A549 (cell line): ENCODE measurements at regions not wholly inside any gene's neighbourhood (a gene's known extent, or its start where the extent isn't known, plus 50 kb on each side); places are given as distances from the start of the nearest gene placed in this dataset.
"Not testable (repeated sequence)": the region's sequence is repeated elsewhere in the genome, so short reads cannot be mapped to it uniquely, and the experiment has no call there.

Experiments used
- ATAC-seq, 2 experiments: fragments of 200-7000 bp in 1 of 2; fragments of >200 bp in 1 of 2; cut with Nextera tagmentation in 1 of 2; cut with Tn5 transposase in 1 of 2; 3 replicates each; pipeline versions ENCODE4 v1.8.0 to v1.9.1; 2018 to 2020; ENCODE audit warnings: mild to moderate bottlenecking in 1 of 2, moderate library complexity in 1 of 2
- CTCF ChIA-PET: fragments of 300-600 bp; sonication (Branson Sonifier 250); formaldehyde crosslinking; extraction: SDS; loops from one replicate; lab custom pipeline; 2021; ENCODE audit warnings: antibody characterized with exemption, inconsistent platforms; lab: Yijun Ruan, JAX
- POLR2A ChIA-PET: fragments of 350-600 bp; formaldehyde crosslinking; extraction: SDS; loops from one replicate; lab custom pipeline; 2021; ENCODE audit warnings: antibody characterized with exemption, inconsistent platforms; lab: Yijun Ruan, JAX
- DNase-seq, 2 experiments: peaks; one replicate each; pipeline versions ENCODE4 v3.0.0 to v3.0.0-alpha.2; 2011 to 2016; ENCODE audit warnings: low read depth in 1 of 2, low spot score in 1 of 2
- FAIRE-seq: peaks from 2 replicates; lab custom pipeline; 2011; peaks lifted over from hg19 to GRCh38; lab: Jason Lieb, UNC
- H3K27ac ChIP-seq, 2 experiments: fragments of >200 bp; sonication (Bioruptor Twin); formaldehyde crosslinking; 3 replicates each; pipeline ENCODE4 v1.5.1; 2016 to 2017
- H3K4me1 ChIP-seq: fragments of >200 bp; sonication (Bioruptor Twin); formaldehyde crosslinking; 3 replicates; pipeline ENCODE4 v1.6.1; 2016
- H3K4me2 ChIP-seq: fragments of >200 bp; sonication (Bioruptor Twin); formaldehyde crosslinking; 3 replicates; pipeline ENCODE4 v1.6.1; 2016
- H3K4me3 ChIP-seq: fragments of >200 bp; sonication (Bioruptor Twin); formaldehyde crosslinking; 3 replicates; pipeline ENCODE4 v1.5.1; 2016
- H3K9me3 ChIP-seq: fragments of >200 bp; sonication (Bioruptor Twin); formaldehyde crosslinking; 3 replicates; pipeline ENCODE4 v1.6.1; 2016
- CEBPB ChIP-seq, 2 experiments: fragments of >200 bp in 1 of 2; sonication (Bioruptor Twin) in 1 of 2; formaldehyde crosslinking in 1 of 2; IDR thresholded peaks; 2 replicates each; pipeline ENCODE4 v1.6.1; 2012 to 2016
- WGBS: methylation state at CpG from one replicate; pipeline ENCODE4 v1.1.6; 2017; ENCODE audit errors: missing lambda C conversion rate; 5-methylcytosine and 5-hydroxymethylcytosine counted together

DNA sequence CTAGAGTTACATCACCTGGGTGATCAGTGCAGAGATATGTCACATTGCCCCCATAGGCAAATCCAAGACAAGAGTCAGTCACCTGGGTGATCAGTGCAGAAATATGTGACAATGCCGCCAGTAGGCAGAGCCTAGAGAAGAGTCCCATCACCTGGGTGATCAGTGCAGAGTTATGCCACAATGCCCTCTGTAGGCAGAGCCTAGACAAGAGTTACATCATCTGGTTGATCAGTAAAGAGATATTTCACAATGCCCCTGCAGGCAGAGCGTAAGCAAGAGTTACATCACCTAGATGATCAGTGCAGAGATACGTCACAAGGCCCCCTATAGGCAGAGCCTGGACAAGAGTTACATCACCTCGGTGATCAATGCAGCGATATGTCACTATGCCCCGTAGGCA, 63.3 kb upstream of the FRG2B start:
- H3K4me3 ChIP-seq, CTCF ChIA-PET, H3K4me2 ChIP-seq, H3K27ac ChIP-seq, DNase-seq, FAIRE-seq, H3K4me1 ChIP-seq, H3K9me3 ChIP-seq, POLR2A ChIA-PET, ATAC-seq: not testable (repeated sequence)
- WGBS: 8% methylated on average over 6 of the region's 6 CpGs
- TF ChIP-seq CEBPB (IDR thresholded peaks at IDR 0.05): peak in 1 of 2 experiments; percentile 56; a peak in 2 of 4 replicates

DNA sequence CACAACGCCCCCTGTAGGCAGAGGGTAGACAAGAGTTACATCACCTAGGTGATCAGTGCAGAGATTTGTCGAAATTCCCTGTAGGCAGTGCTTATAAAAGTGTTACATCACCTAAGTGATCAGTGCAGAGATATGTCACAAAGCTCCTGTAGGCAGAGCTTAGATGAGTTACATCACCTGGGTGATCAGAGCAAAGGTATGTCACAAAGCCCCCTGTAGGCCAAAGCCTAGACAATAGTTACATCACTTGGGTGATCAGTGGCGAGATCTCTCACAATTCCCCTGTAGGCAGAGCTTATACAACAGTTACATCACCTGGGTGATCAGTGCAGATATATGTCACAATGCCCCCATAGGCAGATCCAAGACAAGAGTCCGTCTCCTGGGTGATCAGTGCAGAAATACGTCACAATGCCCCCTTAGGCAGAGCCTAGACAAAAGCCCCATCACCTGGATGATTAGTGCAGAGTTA, 61.9 kb upstream of the FRG2B start:
- H3K4me1 ChIP-seq, H3K27ac ChIP-seq, DNase-seq, H3K4me3 ChIP-seq, POLR2A ChIA-PET, H3K9me3 ChIP-seq, H3K4me2 ChIP-seq, FAIRE-seq, CTCF ChIA-PET: not testable (repeated sequence)
- peak in 1 of 2 experiments; percentile 55; a peak in 3 of 6 replicates for ATAC-seq
- 0% methylated on average over 2 of the region's 5 CpGs for WGBS

DNA sequence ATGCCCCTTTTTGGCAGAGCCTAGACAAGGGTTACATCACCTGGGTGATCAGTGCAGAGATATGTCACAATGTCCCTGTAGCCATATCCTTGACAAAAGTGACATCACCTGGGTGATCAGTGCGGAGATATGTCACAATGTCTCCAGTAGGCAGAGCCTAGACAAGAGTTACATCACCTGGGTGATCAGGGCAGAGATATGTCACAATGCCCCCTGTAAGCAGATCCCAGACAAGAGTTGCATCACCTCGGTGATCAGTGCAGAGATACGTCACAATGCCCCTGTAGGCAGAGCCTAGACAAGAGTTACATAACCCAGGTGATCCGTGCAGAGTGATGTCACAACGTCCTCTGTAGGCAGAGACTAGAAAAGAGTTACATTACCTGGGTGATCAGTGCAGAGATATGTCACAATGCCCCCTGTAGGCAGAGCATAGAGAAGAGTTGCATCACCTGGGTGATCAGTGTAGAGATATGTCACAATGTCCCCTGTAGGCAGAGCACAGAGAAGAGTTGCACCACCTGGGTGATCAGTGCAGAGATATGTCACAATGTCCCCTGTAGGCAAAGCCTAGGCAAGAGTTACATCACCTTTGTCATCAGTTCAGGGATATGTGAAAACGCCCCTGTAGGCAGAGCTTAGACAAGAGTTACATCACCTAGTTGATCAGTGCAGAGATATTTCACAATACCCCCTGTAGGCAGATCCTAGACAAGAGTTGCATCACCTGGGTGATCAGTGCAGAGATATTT, 61.3 kb upstream of the FRG2B start:
- CTCF ChIA-PET, FAIRE-seq, POLR2A ChIA-PET, H3K9me3 ChIP-seq, H3K4me3 ChIP-seq, H3K4me2 ChIP-seq, H3K27ac ChIP-seq, H3K4me1 ChIP-seq, DNase-seq: not testable (repeated sequence)
- peak; percentile 58 to 67; a peak in 3 of 6 replicates for ATAC-seq
- 7% methylated on average over 5 of the region's 6 CpGs for WGBS

- ATAC-seq: peak in 1 of 2 experiments; percentile 61; a peak in 3 of 6 replicates
- DNase-seq, CTCF ChIA-PET, FAIRE-seq, H3K9me3 ChIP-seq, H3K4me2 ChIP-seq, H3K27ac ChIP-seq, POLR2A ChIA-PET, H3K4me1 ChIP-seq, H3K4me3 ChIP-seq: not testable (repeated sequence)
- no CpG with 5 or more reads among the region's 3 CpGs for WGBS
These were observed 60.4 kb upstream of the FRG2B start for GRCh38 chr10:133686992-133687391.
